Activated naive CD8-positive, alpha-beta T cell treated with anti-CD3 and anti-CD28 coated beads for 36 hours (primary cell): ENCODE measurements at regions not wholly inside any gene's neighbourhood (a gene's known extent, or its start where the extent isn't known, plus 50 kb on each side); places are given as distances from the start of the nearest gene placed in this dataset.

Experiments
- DNase-seq: peaks from one replicate; pipeline ENCODE4 v3.0.0; 2021
- H3K27ac Mint-ChIP-seq: one replicate; pipeline ENCODE4 v1.8.0; 2022; ENCODE audit warnings: mild to moderate bottlenecking, moderate library complexity, mixed read lengths
- H3K27me3 Mint-ChIP-seq: one replicate; pipeline ENCODE4 v1.8.0; 2022; ENCODE audit warnings: mild to moderate bottlenecking, mixed read lengths
- H3K36me3 Mint-ChIP-seq: one replicate; pipeline ENCODE4 v1.8.0; 2021; ENCODE audit warnings: mild to moderate bottlenecking, mixed read lengths
- H3K4me1 Mint-ChIP-seq: one replicate; pipeline ENCODE4 v1.8.0; 2021; ENCODE audit warnings: mixed read lengths
- H3K4me3 Mint-ChIP-seq: one replicate; pipeline ENCODE4 v1.8.0; 2022; ENCODE audit warnings: mild to moderate bottlenecking, moderate library complexity, mixed read lengths
- H3K9me3 Mint-ChIP-seq: one replicate; pipeline ENCODE4 v1.8.0; 2022; ENCODE audit warnings: mixed read lengths

GRCh38 chr13:23947893-23948292, 50.6 kb upstream of the C1QTNF9B start:
- Mint-ChIP-seq H3K4me1 (no peaks in the 10 kb centered on the region), H3K4me3 (no peak overlapping the region), H3K36me3 (no peaks in the 10 kb centered on the region), H3K27me3 (peaks cover 28% of the 10 kb centered on the region), H3K9me3 (no peaks in the 10 kb centered on the region), H3K27ac (no peak overlapping the region)
- no peak for DNase-seq

GRCh38 chr13:23949200-23949599, 51.9 kb upstream of the C1QTNF9B start:
- Mint-ChIP-seq H3K36me3 (no peaks in the 10 kb centered on the region), H3K4me3 (no peak overlapping the region), H3K27me3 (peaks cover 34% of the 10 kb centered on the region), H3K9me3 (no peaks in the 10 kb centered on the region), H3K27ac (no peak overlapping the region), H3K4me1 (no peaks in the 10 kb centered on the region)
- no peak for DNase-seq

- Mint-ChIP-seq H3K27me3 (peaks cover 39% of the 10 kb centered on the region), H3K4me1 (no peaks in the 10 kb centered on the region), H3K27ac (no peak overlapping the region), H3K36me3 (no peaks in the 10 kb centered on the region), H3K4me3 (no peak overlapping the region), H3K9me3 (no peaks in the 10 kb centered on the region)
- DNase-seq, result no peak
These were observed 52.4 kb upstream of the C1QTNF9B start for GRCh38 chr13:23949736-23950135.

- H3K4me3 Mint-ChIP-seq, result no peak overlapping the region
- H3K9me3 Mint-ChIP-seq, result no peaks in the 10 kb centered on the region
- peaks cover 36% of the 10 kb centered on the region for H3K27me3 Mint-ChIP-seq
- no peaks in the 10 kb centered on the region for H3K36me3 Mint-ChIP-seq
- H3K4me1 Mint-ChIP-seq, result peaks cover 4% of the 10 kb centered on the region
- no peak overlapping the region for H3K27ac Mint-ChIP-seq
- DNase-seq, result no peak
These were observed 53.6 kb upstream of the C1QTNF9B start for GRCh38 chr13:23950736-23951510.

GRCh38 chr13:23952796-23953195, 55.5 kb upstream of the C1QTNF9B start:
- no peaks in the 10 kb centered on the region for H3K9me3 Mint-ChIP-seq
- DNase-seq, result no peak
- no peak overlapping the region for H3K4me3 Mint-ChIP-seq
- H3K27me3 Mint-ChIP-seq, result peaks cover 17% of the 10 kb centered on the region
- no peaks in the 10 kb centered on the region for H3K36me3 Mint-ChIP-seq
- H3K27ac Mint-ChIP-seq, result no peak overlapping the region
- peaks cover 7% of the 10 kb centered on the region for H3K4me1 Mint-ChIP-seq

GRCh38 chr13:23953860-23954512, 56.7 kb upstream of the C1QTNF9B start:
- no peak for DNase-seq
- Mint-ChIP-seq H3K4me3 (no peak overlapping the region), H3K9me3 (no peaks in the 10 kb centered on the region), H3K4me1 (peaks cover 7% of the 10 kb centered on the region), H3K27ac (no peak overlapping the region), H3K36me3 (no peaks in the 10 kb centered on the region), H3K27me3 (peaks cover 16% of the 10 kb centered on the region)

- no peak overlapping the region for H3K27ac Mint-ChIP-seq
These were observed 57.8 kb upstream of the C1QTNF9B start for GRCh38 chr13:23955064-23955463.

GRCh38 chr13:23956106-23956505, 58.8 kb upstream of the C1QTNF9B start:
- Mint-ChIP-seq H3K27me3 (peaks cover 16% of the 10 kb centered on the region), H3K4me1 (peaks cover 7% of the 10 kb centered on the region), H3K36me3 (no peaks in the 10 kb centered on the region), H3K27ac (no peak overlapping the region), H3K4me3 (no peak overlapping the region), H3K9me3 (no peaks in the 10 kb centered on the region)
- DNase-seq, result peak; percentile 30

More at GRCh38 chr13:23955064-23955463, 57.8 kb upstream of the C1QTNF9B start:
- H3K27me3 Mint-ChIP-seq, result peaks cover 16% of the 10 kb centered on the region
- no peaks in the 10 kb centered on the region for H3K36me3 Mint-ChIP-seq
- peaks cover 7% of the 10 kb centered on the region for H3K4me1 Mint-ChIP-seq
- no peak for DNase-seq
- no peaks in the 10 kb centered on the region for H3K9me3 Mint-ChIP-seq
- H3K4me3 Mint-ChIP-seq, result no peak overlapping the region

GRCh38 chr13:23957981-23958380, 60.7 kb upstream of the C1QTNF9B start:
- DNase-seq, result no peak
- Mint-ChIP-seq H3K36me3 (no peaks in the 10 kb centered on the region), H3K4me1 (peaks cover 7% of the 10 kb centered on the region), H3K9me3 (no peaks in the 10 kb centered on the region), H3K27ac (no peak overlapping the region), H3K27me3 (peaks cover 16% of the 10 kb centered on the region), H3K4me3 (no peak overlapping the region)

- DNase-seq, result no peak
- Mint-ChIP-seq H3K4me1 (peaks cover 12% of the 10 kb centered on the region), H3K27me3 (peaks cover 9% of the 10 kb centered on the region), H3K4me3 (no peak overlapping the region), H3K36me3 (no peaks in the 10 kb centered on the region), H3K27ac (no peak overlapping the region), H3K9me3 (no peaks in the 10 kb centered on the region)
These were observed 62.0 kb upstream of the C1QTNF9B start for GRCh38 chr13:23959231-23959862.

GRCh38 chr13:23960566-23961156, 63.4 kb upstream of the C1QTNF9B start:
- Mint-ChIP-seq H3K4me3 (no peak overlapping the region), H3K4me1 (peaks cover 11% of the 10 kb centered on the region), H3K36me3 (no peaks in the 10 kb centered on the region), H3K27ac (no peak overlapping the region), H3K27me3 (peaks cover under 1% of the 10 kb centered on the region), H3K9me3 (no peaks in the 10 kb centered on the region)
- no peak for DNase-seq

- Mint-ChIP-seq H3K9me3 (peaks cover 1% of the 10 kb centered on the region), H3K4me3 (no peak overlapping the region), H3K27ac (no peak overlapping the region), H3K36me3 (no peaks in the 10 kb centered on the region), H3K4me1 (peaks cover 21% of the 10 kb centered on the region), H3K27me3 (no peaks in the 10 kb centered on the region)
- DNase-seq, result no peak
These were observed 66.1 kb upstream of the C1QTNF9B start for GRCh38 chr13:23963184-23963931.

GRCh38 chr13:23963947-23964346, 66.6 kb upstream of the C1QTNF9B start:
- Mint-ChIP-seq H3K27me3 (no peaks in the 10 kb centered on the region), H3K27ac (no peak overlapping the region), H3K4me1 (peaks cover 21% of the 10 kb centered on the region), H3K9me3 (peaks cover 1% of the 10 kb centered on the region), H3K36me3 (no peaks in the 10 kb centered on the region), H3K4me3 (no peak overlapping the region)
- DNase-seq, result no peak

GRCh38 chr13:23965346-23965745, 68.0 kb upstream of the C1QTNF9B start:
- Mint-ChIP-seq H3K27ac (no peak overlapping the region), H3K4me1 (peaks cover 21% of the 10 kb centered on the region)
- DNase-seq, result no peak

More at GRCh38 chr13:23965346-23965745, 68.0 kb upstream of the C1QTNF9B start:
- no peak overlapping the region for H3K4me3 Mint-ChIP-seq
- H3K27me3 Mint-ChIP-seq, result no peaks in the 10 kb centered on the region
- H3K36me3 Mint-ChIP-seq, result no peaks in the 10 kb centered on the region
- peaks cover 1% of the 10 kb centered on the region for H3K9me3 Mint-ChIP-seq
